ENCODE measurements at regions not wholly inside any gene's neighbourhood (a gene's known extent, or its start where the extent isn't known, plus 50 kb on each side); places are given as distances from the start of the nearest gene placed in this dataset.

- no peak for DNase-seq (ENCODE audit: low read depth, low spot score)
Measured at GRCh38 chr16:80362816-80363215, 178.0 kb upstream of the DYNLRB2 start.

GRCh38 chr16:80356365-80356764 lies 184.4 kb upstream of the DYNLRB2 start:
- no peak for DNase-seq (ENCODE audit: low read depth, low spot score)

- no peak for DNase-seq (ENCODE audit: low read depth, low spot score)
Measured at GRCh38 chr16:80355335-80355734, 185.5 kb upstream of the DYNLRB2 start.

DNA sequence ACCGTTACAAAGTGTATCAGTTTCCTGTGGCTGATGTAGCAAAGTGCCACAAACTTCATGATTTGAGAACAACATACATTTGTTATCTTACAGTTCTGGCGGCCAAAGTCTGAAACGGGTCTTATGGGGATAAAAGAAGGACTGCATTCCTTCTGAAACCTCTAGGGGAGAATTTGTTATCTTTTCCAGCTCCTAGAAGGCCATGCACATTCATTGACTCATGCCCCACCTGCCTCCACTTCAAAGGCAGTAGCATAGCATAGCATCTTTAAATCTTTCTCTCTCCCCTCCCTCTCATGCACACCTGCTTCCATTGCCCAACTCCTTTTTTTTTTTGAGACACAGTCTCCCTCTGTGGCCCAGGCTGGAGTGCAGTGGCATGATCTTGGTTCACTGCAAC lies 190.7 kb upstream of the DYNLRB2 start:
- no peak for DNase-seq (ENCODE audit: low read depth, low spot score)

DNA sequence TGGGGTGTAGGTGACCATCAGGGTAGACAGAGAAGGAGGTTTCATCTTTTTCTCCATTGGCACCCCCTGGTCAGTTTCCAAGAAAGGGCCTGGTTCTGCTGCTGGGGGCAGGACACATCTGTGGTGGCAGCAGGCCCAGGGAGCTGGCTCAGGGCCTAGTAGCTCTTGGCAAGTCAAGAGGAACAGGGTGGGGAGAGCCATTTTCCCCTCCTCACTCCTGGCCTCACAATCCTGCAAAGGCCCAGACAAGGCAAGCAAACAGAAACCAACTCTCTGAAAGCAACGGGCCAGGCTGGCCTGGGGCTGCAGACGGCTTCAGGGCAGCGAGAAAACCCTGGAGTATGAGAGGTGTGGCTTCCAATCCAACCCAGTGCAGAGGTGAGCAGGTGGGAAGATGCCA lies 192.9 kb upstream of the DYNLRB2 start:
- no peak for DNase-seq (ENCODE audit: low read depth, low spot score)

- no peak for DNase-seq (ENCODE audit: low read depth, low spot score)
Measured at GRCh38 chr16:80347002-80347401, 193.8 kb upstream of the DYNLRB2 start.

DNA sequence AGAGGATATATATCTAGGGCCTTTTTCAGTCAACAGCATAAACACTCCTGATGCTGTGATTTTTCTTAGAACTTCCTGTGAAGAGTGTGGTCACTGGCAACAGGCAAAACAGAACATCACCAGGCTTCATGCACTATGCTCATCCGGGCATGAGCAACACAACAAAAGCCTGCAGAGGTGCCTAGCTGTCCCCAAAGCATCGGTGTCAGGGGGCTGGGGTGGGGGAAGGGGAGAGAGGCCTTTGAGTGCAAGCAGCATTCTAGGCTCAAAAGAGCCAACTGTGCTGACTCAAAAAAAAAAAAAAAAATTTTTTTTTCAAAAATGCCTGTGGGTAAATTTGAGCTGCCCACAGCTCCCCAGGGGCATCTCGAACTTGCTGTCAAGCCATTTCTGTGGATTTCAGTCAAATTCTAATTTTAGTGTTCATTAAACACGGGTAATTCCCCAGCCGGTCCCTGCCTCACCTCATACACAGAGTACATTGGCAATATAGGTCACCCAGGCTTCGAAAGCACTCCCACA lies 194.6 kb upstream of the DYNLRB2 start:
- DNase-seq (ENCODE audit: low read depth, low spot score), result no peak

- no peak for DNase-seq (ENCODE audit: low read depth, low spot score)
Measured at GRCh38 chr16:80345701-80346100, 195.1 kb upstream of the DYNLRB2 start.

GRCh38 chr16:80344570-80344969 lies 196.2 kb upstream of the DYNLRB2 start:
- no peak for DNase-seq (ENCODE audit: low read depth, low spot score)

- no peak for DNase-seq (ENCODE audit: low read depth, low spot score)
Measured at GRCh38 chr16:80341263-80341662, 199.5 kb upstream of the DYNLRB2 start.

DNA sequence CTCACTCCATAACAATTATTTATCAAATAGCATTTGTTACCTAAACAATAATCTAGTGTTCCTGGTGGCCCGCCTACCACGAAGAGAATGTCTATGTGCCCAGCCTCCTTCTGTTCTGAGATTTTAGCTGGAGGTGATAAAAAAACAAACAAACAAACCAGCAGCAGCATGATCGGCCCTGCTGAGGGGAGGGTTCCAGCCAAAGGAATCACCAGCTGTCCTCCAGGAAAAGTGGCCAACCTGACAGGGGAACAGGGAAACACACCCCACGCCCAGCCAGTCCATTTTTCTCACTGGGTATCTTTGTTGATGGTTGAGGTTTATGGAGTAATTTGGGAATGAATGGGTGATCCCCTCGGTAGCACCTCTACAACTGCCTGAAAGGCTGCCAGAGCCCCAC lies 203.0 kb upstream of the DYNLRB2 start:
- DNase-seq (ENCODE audit: low read depth, low spot score), result no peak

GRCh38 chr16:80330803-80331202 lies 210.0 kb upstream of the DYNLRB2 start:
- no peak for DNase-seq (ENCODE audit: low read depth, low spot score)

DNA sequence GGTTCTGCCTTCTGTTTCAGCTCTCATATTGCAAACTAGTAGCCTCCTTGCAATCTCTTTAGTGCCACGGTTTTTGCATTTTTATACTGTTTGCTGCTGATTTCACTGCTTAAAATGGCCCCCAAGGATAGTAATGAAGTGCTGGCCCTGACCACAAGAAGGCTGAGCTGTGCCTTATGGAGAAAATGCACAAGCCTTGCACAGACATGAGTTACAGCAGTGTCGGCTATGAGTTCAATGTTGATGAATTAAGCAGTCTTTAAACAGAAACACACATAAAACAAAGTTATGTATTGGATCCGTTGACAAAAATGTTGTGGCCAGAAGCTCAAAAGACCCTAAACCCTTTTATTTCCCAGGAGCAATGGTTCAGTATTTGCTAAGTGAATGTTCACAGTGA lies 210.6 kb upstream of the DYNLRB2 start:
- DNase-seq (ENCODE audit: low read depth, low spot score), result no peak

GRCh38 chr16:80327740-80328139 lies 213.1 kb upstream of the DYNLRB2 start:
- no peak for DNase-seq (ENCODE audit: low read depth, low spot score)

GRCh38 chr16:80324371-80324770 lies 216.4 kb upstream of the DYNLRB2 start:
- no peak for DNase-seq (ENCODE audit: low read depth, low spot score)

- no peak for DNase-seq (ENCODE audit: low read depth, low spot score)
Measured at GRCh38 chr16:80323808-80324195, 217.0 kb upstream of the DYNLRB2 start.

DNA sequence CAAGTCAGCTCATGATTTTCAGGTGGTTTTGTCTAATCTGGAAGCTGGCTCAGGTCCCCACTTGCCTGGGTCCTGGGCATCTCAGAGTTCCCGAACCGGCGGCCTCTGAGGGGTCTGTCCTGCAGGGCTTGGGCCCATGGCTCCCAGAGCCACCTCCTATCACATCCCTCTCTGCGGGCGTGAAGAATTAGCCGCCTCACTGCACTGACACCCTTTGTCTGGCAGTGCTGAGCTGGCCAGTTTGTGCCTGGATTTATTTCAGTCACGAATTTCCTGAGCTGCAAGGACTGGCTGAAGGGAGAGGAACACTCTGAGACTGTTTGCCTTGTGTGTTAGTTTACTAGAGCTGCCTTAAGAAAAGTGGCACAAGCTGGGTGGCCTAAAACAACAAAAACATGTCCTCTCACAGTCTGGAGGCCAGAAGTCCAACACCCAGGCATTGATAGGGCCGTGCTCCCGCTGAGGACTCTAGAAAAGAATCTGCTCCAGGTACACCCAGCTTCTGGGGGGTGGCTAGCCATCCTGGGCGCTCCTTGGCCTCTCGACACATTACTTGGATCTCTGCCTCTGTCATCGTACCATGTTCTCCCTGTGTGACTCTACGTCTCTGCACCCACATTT lies 217.5 kb upstream of the DYNLRB2 start:
- no peak for DNase-seq (ENCODE audit: low read depth, low spot score)

- DNase-seq (ENCODE audit: low read depth, low spot score), result no peak
Measured at GRCh38 chr16:80319181-80319580, 221.6 kb upstream of the DYNLRB2 start.

- DNase-seq (ENCODE audit: low read depth, low spot score), result no peak
Measured at GRCh38 chr16:80318107-80318506, 222.7 kb upstream of the DYNLRB2 start.

DNA sequence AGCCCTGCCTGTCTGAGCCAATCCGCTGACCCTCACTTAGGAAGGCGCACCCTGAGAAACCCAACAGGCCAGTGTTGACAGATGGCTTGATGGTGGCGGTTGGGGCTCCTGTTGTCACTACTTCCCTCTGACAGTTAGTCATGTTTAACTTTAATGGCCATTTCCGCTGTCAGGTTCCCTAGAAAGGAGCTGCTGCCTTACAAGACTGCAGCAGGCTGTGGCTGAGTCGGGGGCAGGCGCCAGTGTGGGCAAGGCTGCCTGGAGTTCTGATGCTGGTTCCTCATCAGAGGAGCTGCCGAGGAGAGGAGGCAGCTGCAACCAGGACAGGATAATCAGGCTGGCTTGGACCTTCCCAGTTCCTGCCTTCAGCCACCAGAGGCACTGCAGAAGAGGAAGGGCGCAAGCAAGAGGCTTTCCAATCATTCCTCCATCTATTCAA lies 223.2 kb upstream of the DYNLRB2 start:
- no peak for DNase-seq (ENCODE audit: low read depth, low spot score)

DNA sequence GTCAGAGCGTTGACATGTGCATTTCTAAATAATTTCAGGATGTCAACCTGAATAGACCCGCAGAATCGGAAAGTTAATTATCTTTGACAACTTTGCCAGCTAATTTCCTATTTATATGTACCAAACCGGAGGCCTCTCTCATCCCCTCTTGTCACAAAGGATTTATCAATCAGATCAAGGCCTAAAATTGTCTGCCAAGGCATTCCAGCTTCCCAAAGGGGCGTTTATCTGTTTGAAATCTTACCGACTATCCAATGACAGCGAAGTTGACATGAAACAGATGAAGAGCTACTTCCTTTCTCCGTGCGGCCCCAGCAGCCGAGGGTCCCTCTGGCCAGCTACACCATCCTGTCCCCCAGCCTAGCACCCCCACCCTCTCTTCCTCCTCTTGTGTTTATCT lies 223.7 kb upstream of the DYNLRB2 start:
- DNase-seq (ENCODE audit: low read depth, low spot score), result no peak

GRCh38 chr16:80314042-80314441 lies 226.8 kb upstream of the DYNLRB2 start:
- no peak for DNase-seq (ENCODE audit: low read depth, low spot score)

DNA sequence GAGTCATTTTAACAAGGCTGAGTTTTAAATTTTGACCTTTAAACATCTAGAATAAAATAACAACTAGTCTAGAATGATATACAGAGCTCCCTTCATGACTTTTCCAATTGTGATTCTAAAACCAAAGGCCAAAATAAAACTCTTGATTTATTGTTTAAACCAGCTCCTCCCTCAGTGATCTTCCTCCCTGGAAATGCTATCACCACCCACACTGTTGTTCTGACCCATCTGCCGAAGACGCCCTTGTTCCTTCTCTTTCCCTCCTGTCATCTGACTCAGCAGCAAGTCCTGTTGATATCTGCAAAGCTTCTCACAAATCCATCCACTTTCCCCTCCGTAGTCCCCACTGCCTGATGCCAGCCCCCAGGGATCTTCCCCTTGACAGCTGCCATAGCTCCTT lies 231.6 kb upstream of the DYNLRB2 start:
- no peak for DNase-seq (ENCODE audit: low read depth, low spot score)

GRCh38 chr16:80305410-80305809 lies 235.4 kb upstream of the DYNLRB2 start:
- no peak for DNase-seq (ENCODE audit: low read depth, low spot score)

Measured in brain pericyte (primary cell).